CD4-positive, alpha-beta T cell (primary cell): ENCODE measurements at regions not wholly inside any gene's neighbourhood (a gene's known extent, or its start where the extent isn't known, plus 50 kb on each side); places are given as distances from the start of the nearest gene placed in this dataset.

Source experiments
- ATAC-seq: fragments of 200-7000 bp; cut with Tn5 transposase; one replicate; pipeline ENCODE4 v1.10.0; 2022; ENCODE audit warnings: mild to moderate bottlenecking; ENCODE audit not compliant: poor library complexity
- CTCF ChIA-PET: fragments of 350-600 bp; sonication (Branson Sonifier 250); formaldehyde crosslinking; loops from one replicate; lab custom pipeline; 2021; ENCODE audit warnings: antibody characterized with exemption, inconsistent platforms; lab: Charles Lee
- POLR2A ChIA-PET: fragments of 350-600 bp; sonication (Branson Sonifier 250); formaldehyde crosslinking; loops from one replicate; lab custom pipeline; 2021; ENCODE audit warnings: antibody characterized with exemption, inconsistent platforms; lab: Charles Lee
- DNase-seq, 14 experiments: peaks; one replicate each; pipeline ENCODE4 v3.0.0-alpha.2; 2013 to 2020; ENCODE audit warnings: mixed read lengths in 2 of 14
- H3K27ac ChIP-seq, 2 donors: one replicate each; pipeline versions ENCODE4 v1.5.1 to v1.7.0; 2013; ENCODE audit warnings: low read length in 2 of 2, low read depth in 1 of 2, mild to moderate bottlenecking in 1 of 2
- H3K27me3 ChIP-seq, 2 experiments: 1 replicate in 1 of 2; 2 replicates in 1 of 2; pipeline versions ENCODE4 v1.6.1 to v1.7.0; 2013; ENCODE audit warnings: low read length in 2 of 2, control low read depth in 1 of 2, mild to moderate bottlenecking in 1 of 2, moderate library complexity in 1 of 2; ENCODE audit not compliant: insufficient read depth in 2 of 2, control insufficient read depth in 1 of 2
- H3K36me3 ChIP-seq: one replicate; pipeline ENCODE4 v1.6.1; 2013; ENCODE audit warnings: low read length, control low read depth; ENCODE audit not compliant: insufficient read depth
- H3K4me1 ChIP-seq: one replicate; pipeline ENCODE4 v1.6.1; 2013; ENCODE audit warnings: low read length, control low read depth; ENCODE audit not compliant: insufficient read depth
- H3K4me3 ChIP-seq: one replicate; pipeline ENCODE4 v1.5.1; 2013; ENCODE audit warnings: mild to moderate bottlenecking, low read length, moderate library complexity
- H3K9me3 ChIP-seq, 2 experiments: 1 replicate in 1 of 2; 2 replicates in 1 of 2; pipeline versions ENCODE4 v1.6.1 to v1.7.0; 2013; ENCODE audit warnings: low read length in 2 of 2, mild to moderate bottlenecking in 2 of 2, control low read depth in 1 of 2, moderate library complexity in 1 of 2; ENCODE audit not compliant: control insufficient read depth in 1 of 2, insufficient read depth in 1 of 2
- H3K27ac Mint-ChIP-seq: one replicate; pipeline ENCODE4 v1.8.0; 2020; ENCODE audit warnings: mixed read lengths
- H3K27me3 Mint-ChIP-seq: one replicate; pipeline ENCODE4 v1.8.0; 2021; ENCODE audit warnings: mixed read lengths
- H3K36me3 Mint-ChIP-seq: one replicate; pipeline ENCODE4 v1.8.0; 2021; ENCODE audit warnings: low read depth, mixed read lengths
- H3K4me1 Mint-ChIP-seq: one replicate; pipeline ENCODE4 v1.8.0; 2021; ENCODE audit warnings: low read depth, mixed read lengths
- H3K4me3 Mint-ChIP-seq: one replicate; pipeline ENCODE4 v1.8.0; 2020; ENCODE audit warnings: mild to moderate bottlenecking, mixed read lengths
- H3K9me3 Mint-ChIP-seq: one replicate; pipeline ENCODE4 v1.8.0; 2020; ENCODE audit warnings: mixed read lengths
- intact Hi-C, 2 experiments: fragments of 100-400 bp; cut with DNase I in 1 of 2; cut with micrococcal nuclease in 1 of 2; formaldehyde crosslinking; loops; one replicate each; pipeline versions ENCODE4 v1.15.1 to v1.9.0; 2023 to 2025; cut with DNase I, micrococcal nuclease
- TF ChIP-seq, protein P1 (sequence below): fragments of 200-600 bp; IDR thresholded peaks from one replicate; pipeline ENCODE4 v1.8.0; 2022; ENCODE audit warnings: antibody characterized with exemption, mild to moderate bottlenecking

DNA sequence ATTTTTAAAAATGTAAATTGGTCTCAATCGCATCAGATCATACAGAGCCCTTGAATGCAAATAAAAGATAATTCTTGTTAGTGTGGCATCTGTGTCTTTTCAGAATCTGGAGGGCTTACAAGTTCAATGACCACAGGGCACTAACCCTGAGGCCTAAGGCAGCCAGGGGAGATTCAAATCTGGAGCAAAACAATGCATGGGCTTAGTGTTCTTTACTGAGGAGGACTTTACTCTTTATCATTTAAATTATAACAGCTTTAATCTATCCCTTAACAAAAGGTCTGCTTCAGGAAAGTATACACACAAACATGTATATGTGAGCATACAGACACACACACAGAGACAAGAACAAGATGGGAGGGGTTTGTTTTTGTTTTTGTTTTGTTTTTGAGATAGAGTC is 51.0 kb upstream of the NSUN7 start:
- H3K36me3 Mint-ChIP-seq, result no peaks in the 10 kb centered on the region
- ChIA-PET CTCF (no interaction called here), POLR2A (no interaction called here)
- no peak overlapping the region for H3K27ac ChIP-seq
- no peak overlapping the region for H3K4me3 Mint-ChIP-seq
- H3K9me3 ChIP-seq, result no peaks in the 10 kb centered on the region
- H3K4me3 ChIP-seq, result no peak overlapping the region
- H3K27ac Mint-ChIP-seq, result no peak overlapping the region
- H3K4me1 Mint-ChIP-seq, result peaks cover 10% of the 10 kb centered on the region
- no peaks in the 10 kb centered on the region for H3K27me3 Mint-ChIP-seq
- TF ChIP-seq, protein P1, sequence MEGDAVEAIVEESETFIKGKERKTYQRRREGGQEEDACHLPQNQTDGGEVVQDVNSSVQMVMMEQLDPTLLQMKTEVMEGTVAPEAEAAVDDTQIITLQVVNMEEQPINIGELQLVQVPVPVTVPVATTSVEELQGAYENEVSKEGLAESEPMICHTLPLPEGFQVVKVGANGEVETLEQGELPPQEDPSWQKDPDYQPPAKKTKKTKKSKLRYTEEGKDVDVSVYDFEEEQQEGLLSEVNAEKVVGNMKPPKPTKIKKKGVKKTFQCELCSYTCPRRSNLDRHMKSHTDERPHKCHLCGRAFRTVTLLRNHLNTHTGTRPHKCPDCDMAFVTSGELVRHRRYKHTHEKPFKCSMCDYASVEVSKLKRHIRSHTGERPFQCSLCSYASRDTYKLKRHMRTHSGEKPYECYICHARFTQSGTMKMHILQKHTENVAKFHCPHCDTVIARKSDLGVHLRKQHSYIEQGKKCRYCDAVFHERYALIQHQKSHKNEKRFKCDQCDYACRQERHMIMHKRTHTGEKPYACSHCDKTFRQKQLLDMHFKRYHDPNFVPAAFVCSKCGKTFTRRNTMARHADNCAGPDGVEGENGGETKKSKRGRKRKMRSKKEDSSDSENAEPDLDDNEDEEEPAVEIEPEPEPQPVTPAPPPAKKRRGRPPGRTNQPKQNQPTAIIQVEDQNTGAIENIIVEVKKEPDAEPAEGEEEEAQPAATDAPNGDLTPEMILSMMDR, result no peak
- intact Hi-C loops, result no loop called here
- ATAC-seq (no peak), DNase-seq (no peak)
- no peaks in the 10 kb centered on the region for H3K36me3 ChIP-seq
- H3K9me3 Mint-ChIP-seq, result no peaks in the 10 kb centered on the region
- H3K27me3 ChIP-seq, result no peaks in the 10 kb centered on the region
- no peaks in the 10 kb centered on the region for H3K4me1 ChIP-seq

DNA sequence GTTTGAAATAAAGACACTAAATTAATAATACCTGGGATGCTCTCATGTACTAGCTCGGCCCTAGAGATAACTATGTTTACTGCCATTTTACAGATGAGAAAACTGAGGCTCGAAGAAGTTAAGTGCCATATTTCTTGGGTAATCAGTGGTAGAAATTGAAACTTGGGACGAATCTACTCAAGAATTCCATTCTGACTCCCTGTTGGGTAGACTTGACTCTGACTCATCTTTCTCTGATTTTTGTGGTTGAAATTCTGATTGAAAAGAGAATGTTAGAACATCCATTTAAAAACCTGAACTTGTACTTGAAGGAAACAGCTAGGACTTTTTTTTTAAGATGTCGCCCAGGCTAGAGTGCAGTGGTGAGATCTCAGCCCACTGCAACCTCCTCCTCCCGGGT is 50.1 kb upstream of the NSUN7 start:
- ATAC-seq (no peak), DNase-seq (no peak)
- TF ChIP-seq, protein P1, result no peak

More for the DNA sequence above, 50.1 kb upstream of the NSUN7 start:
- no peak overlapping the region for H3K4me3 ChIP-seq
- Mint-ChIP-seq H3K4me3 (no peak overlapping the region), H3K27me3 (no peaks in the 10 kb centered on the region), H3K36me3 (no peaks in the 10 kb centered on the region), H3K4me1 (peaks cover 10% of the 10 kb centered on the region), H3K9me3 (no peaks in the 10 kb centered on the region), H3K27ac (no peak overlapping the region)
- H3K27me3 ChIP-seq, result no peaks in the 10 kb centered on the region
- H3K9me3 ChIP-seq, result no peaks in the 10 kb centered on the region
- ChIA-PET CTCF (no interaction called here), POLR2A (no interaction called here)
- H3K27ac ChIP-seq, result no peak overlapping the region
- no peaks in the 10 kb centered on the region for H3K36me3 ChIP-seq
- no peaks in the 10 kb centered on the region for H3K4me1 ChIP-seq
- intact Hi-C loops, result no loop called here
